ENCODE measurements at regions not wholly inside any gene's neighbourhood (a gene's known extent, or its start where the extent isn't known, plus 50 kb on each side); places are given as distances from the start of the nearest gene placed in this dataset.

GRCh38 chr16:49061137-49061714, 220.4 kb downstream of the CBLN1 start:
- H3K4me3 ChIP-seq (replicated peaks in 1 of 4; ENCODE audit: control extremely low read depth in 1 of 4, insufficient read depth in 1 of 4, low read depth in 3 of 4, low read length in 4 of 4): no peak overlapping the region
- H4K20me1 ChIP-seq (ENCODE audit: control insufficient read depth, extremely low read depth, insufficient read depth, low read length): no peaks in the 10 kb centered on the region
- no peak for DNase-seq (ENCODE audit: low read depth in 2 of 2)
- no peak overlapping the region for H3K27ac ChIP-seq (ENCODE audit: insufficient read depth, low read length)
- no peaks in the 10 kb centered on the region for H3K36me3 ChIP-seq (ENCODE audit: control insufficient read depth, insufficient read depth, low read length)
- TF ChIP-seq CTCF (conservative IDR thresholded peaks at IDR 0.05 in 1 of 2, IDR thresholded peaks at IDR 0.05 in 1 of 2; ENCODE audit: low read depth in 1 of 2, low read length in 2 of 2) (no peak), EZH2 (IDR thresholded peaks at IDR 0.05; ENCODE audit: low read length, missing control alignments) (no peak)
- H2AFZ ChIP-seq (ENCODE audit: low read length): no peak overlapping the region
- no peak overlapping the region for H3K4me2 ChIP-seq (ENCODE audit: extremely low read depth, insufficient read depth, low read length)
- H3K27me3 ChIP-seq (ENCODE audit: control insufficient read depth, insufficient read depth, low read length): no peaks in the 10 kb centered on the region
- no peaks in the 10 kb centered on the region for H3K4me1 ChIP-seq (ENCODE audit: control insufficient read depth, extremely low read depth, insufficient read depth, low read length)
- no peak overlapping the region for H3K9ac ChIP-seq (ENCODE audit: insufficient read depth, low read length)
- H3K9me3 ChIP-seq (ENCODE audit: control insufficient read depth, insufficient read depth, low read depth, low read length): no peaks in the 10 kb centered on the region
- H3K79me2 ChIP-seq (ENCODE audit: control insufficient read depth, insufficient read depth, low read length): no peaks in the 10 kb centered on the region

- TF ChIP-seq CTCF (conservative IDR thresholded peaks at IDR 0.05 in 1 of 2, IDR thresholded peaks at IDR 0.05 in 1 of 2; ENCODE audit: low read depth in 1 of 2, low read length in 2 of 2): no peak
- no peak for TF ChIP-seq EZH2 (IDR thresholded peaks at IDR 0.05; ENCODE audit: low read length, missing control alignments)
- Histone ChIP-seq H3K27ac (ENCODE audit: insufficient read depth, low read length) (no peak overlapping the region), H3K4me2 (ENCODE audit: extremely low read depth, insufficient read depth, low read length) (no peak overlapping the region), H3K9ac (ENCODE audit: insufficient read depth, low read length) (no peak overlapping the region), H3K4me1 (ENCODE audit: control insufficient read depth, extremely low read depth, insufficient read depth, low read length) (no peaks in the 10 kb centered on the region), H3K9me3 (ENCODE audit: control insufficient read depth, insufficient read depth, low read depth, low read length) (no peaks in the 10 kb centered on the region), H3K4me3 (replicated peaks in 1 of 4; ENCODE audit: control extremely low read depth in 1 of 4, insufficient read depth in 1 of 4, low read depth in 3 of 4, low read length in 4 of 4) (no peak overlapping the region), H2AFZ (ENCODE audit: low read length) (no peak overlapping the region), H4K20me1 (ENCODE audit: control insufficient read depth, extremely low read depth, insufficient read depth, low read length) (no peaks in the 10 kb centered on the region), H3K79me2 (ENCODE audit: control insufficient read depth, insufficient read depth, low read length) (no peaks in the 10 kb centered on the region), H3K36me3 (ENCODE audit: control insufficient read depth, insufficient read depth, low read length) (no peaks in the 10 kb centered on the region), H3K27me3 (ENCODE audit: control insufficient read depth, insufficient read depth, low read length) (no peaks in the 10 kb centered on the region)
- no peak for DNase-seq (ENCODE audit: low read depth in 2 of 2)
These were observed 220.9 kb downstream of the CBLN1 start for GRCh38 chr16:49060728-49061127.

GRCh38 chr16:49058382-49058781, 223.3 kb downstream of the CBLN1 start:
- no peaks in the 10 kb centered on the region for H4K20me1 ChIP-seq (ENCODE audit: control insufficient read depth, extremely low read depth, insufficient read depth, low read length)
- TF ChIP-seq CTCF (conservative IDR thresholded peaks at IDR 0.05 in 1 of 2, IDR thresholded peaks at IDR 0.05 in 1 of 2; ENCODE audit: low read depth in 1 of 2, low read length in 2 of 2): no peak
- no peak for TF ChIP-seq EZH2 (IDR thresholded peaks at IDR 0.05; ENCODE audit: low read length, missing control alignments)
- no peaks in the 10 kb centered on the region for H3K9me3 ChIP-seq (ENCODE audit: control insufficient read depth, insufficient read depth, low read depth, low read length)
- no peak overlapping the region for H3K27ac ChIP-seq (ENCODE audit: insufficient read depth, low read length)
- no peak overlapping the region for H2AFZ ChIP-seq (ENCODE audit: low read length)
- no peak overlapping the region for H3K4me3 ChIP-seq (replicated peaks in 1 of 4; ENCODE audit: control extremely low read depth in 1 of 4, insufficient read depth in 1 of 4, low read depth in 3 of 4, low read length in 4 of 4)
- H3K27me3 ChIP-seq (ENCODE audit: control insufficient read depth, insufficient read depth, low read length): no peaks in the 10 kb centered on the region
- H3K4me2 ChIP-seq (ENCODE audit: extremely low read depth, insufficient read depth, low read length): no peak overlapping the region
- no peak overlapping the region for H3K9ac ChIP-seq (ENCODE audit: insufficient read depth, low read length)
- no peaks in the 10 kb centered on the region for H3K36me3 ChIP-seq (ENCODE audit: control insufficient read depth, insufficient read depth, low read length)
- no peak for DNase-seq (ENCODE audit: low read depth in 2 of 2)
- H3K79me2 ChIP-seq (ENCODE audit: control insufficient read depth, insufficient read depth, low read length): no peaks in the 10 kb centered on the region
- no peaks in the 10 kb centered on the region for H3K4me1 ChIP-seq (ENCODE audit: control insufficient read depth, extremely low read depth, insufficient read depth, low read length)

All from fibroblast of lung (primary cell).